ENCODE measurements at regions not wholly inside any gene's neighbourhood (a gene's known extent, or its start where the extent isn't known, plus 50 kb on each side); places are given as distances from the start of the nearest gene placed in this dataset.

- TF ChIP-seq CTCF (IDR thresholded peaks at IDR 0.05): no peak
- no peak for TF ChIP-seq POLR2AphosphoS5 (IDR thresholded peaks at IDR 0.05; ENCODE audit: low read depth, low read length)
- TF ChIP-seq SIN3A (IDR thresholded peaks at IDR 0.05; ENCODE audit: borderline replicate concordance, insufficient read depth, low read depth, low read length): no peak
These were observed 431.7 kb upstream of the PSMD7 start for GRCh38 chr16:73864868-73865267.

Data from Panc1 (cell line).